T-cell (primary cell): ENCODE measurements at regions not wholly inside any gene's neighbourhood (a gene's known extent, or its start where the extent isn't known, plus 50 kb on each side); places are given as distances from the start of the nearest gene placed in this dataset.

Experiments
- ATAC-seq, 4 experiments: fragments of 200-7000 bp in 3 of 4; fragments of 150-1000 bp in 1 of 4; cut with Tn5 transposase; replicated peaks in 1 of 4; 1 replicate in 3 of 4; 2 replicates in 1 of 4; pipeline ENCODE4 v1.10.0; 2021; ENCODE audit warnings: moderate library complexity in 3 of 4, mild to moderate bottlenecking in 2 of 4, moderate number of reproducible peaks in 1 of 4
- CTCF ChIA-PET, 2 donors: fragments of 300-600 bp; sonication (Branson Sonifier 250); formaldehyde crosslinking; loops; one replicate each; lab custom pipeline; 2022; ENCODE audit warnings: antibody characterized with exemption in 2 of 2; lab: Charles Lee
- POLR2A ChIA-PET, 2 donors: fragments of 300-600 bp; sonication (Branson Sonifier 250); formaldehyde crosslinking; loops; one replicate each; lab custom pipeline; 2022; ENCODE audit warnings: antibody characterized with exemption in 2 of 2; lab: Charles Lee
- DNase-seq, 35 experiments: peaks; one replicate each; pipeline versions ENCODE4 v3.0.0 to v3.0.0-alpha.2; 2013 to 2023
- H3K27ac ChIP-seq: one replicate; pipeline ENCODE4 v1.5.1; 2013; ENCODE audit warnings: low read length
- H3K27me3 ChIP-seq, 2 experiments: replicated peaks in 1 of 2; 1 replicate in 1 of 2; 2 replicates in 1 of 2; pipeline versions ENCODE4 v1.6.1 to v1.7.0; 2013; ENCODE audit warnings: low read length in 1 of 2, mixed read lengths in 1 of 2; ENCODE audit not compliant: control insufficient read depth in 2 of 2, insufficient read depth in 2 of 2; ENCODE audit errors: extremely low read depth in 1 of 2
- H3K36me3 ChIP-seq, 2 donors: 1 replicate in 1 of 2; 2 replicates in 1 of 2; pipeline versions ENCODE4 v1.6.1 to v1.7.0; 2013; ENCODE audit warnings: low read length in 1 of 2; ENCODE audit not compliant: control insufficient read depth in 2 of 2, insufficient read depth in 1 of 2; ENCODE audit errors: extremely low read depth in 1 of 2
- H3K4me1 ChIP-seq, 2 experiments: 1 replicate in 1 of 2; 2 replicates in 1 of 2; pipeline versions ENCODE4 v1.6.1 to v1.7.0; 2013; ENCODE audit warnings: low read length in 2 of 2, mixed read lengths in 1 of 2; ENCODE audit not compliant: insufficient read depth in 2 of 2, control insufficient read depth in 1 of 2; ENCODE audit errors: extremely low read depth in 1 of 2
- H3K4me3 ChIP-seq, 2 donors: 1 replicate in 1 of 2; 2 replicates in 1 of 2; pipeline versions ENCODE4 v1.5.1 to v1.7.0; 2013; ENCODE audit warnings: mild to moderate bottlenecking in 2 of 2, low read length in 1 of 2, moderate library complexity in 1 of 2; ENCODE audit not compliant: control insufficient read depth in 1 of 2; ENCODE audit errors: extremely low read depth in 1 of 2
- H3K9me3 ChIP-seq: 2 replicates; pipeline ENCODE4 v1.7.0; 2013
- H3K27ac Mint-ChIP-seq, 2 donors: one replicate each; pipeline ENCODE4 v1.8.0; 2020 to 2021; ENCODE audit warnings: mild to moderate bottlenecking in 2 of 2, mixed read lengths in 2 of 2
- H3K27me3 Mint-ChIP-seq, 2 donors: one replicate each; pipeline ENCODE4 v1.8.0; 2021 to 2022; ENCODE audit warnings: mixed read lengths in 2 of 2
- H3K36me3 Mint-ChIP-seq: one replicate; pipeline ENCODE4 v1.8.0; 2021; ENCODE audit warnings: mixed read lengths
- H3K4me1 Mint-ChIP-seq, 3 donors: one replicate each; pipeline ENCODE4 v1.8.0; 2020 to 2022; ENCODE audit warnings: mixed read lengths in 3 of 3, mild to moderate bottlenecking in 1 of 3
- H3K4me3 Mint-ChIP-seq, 3 donors: one replicate each; pipeline ENCODE4 v1.8.0; 2020 to 2022; ENCODE audit warnings: mild to moderate bottlenecking in 3 of 3, mixed read lengths in 3 of 3, moderate library complexity in 3 of 3
- H3K9me3 Mint-ChIP-seq, 3 donors: one replicate each; pipeline ENCODE4 v1.8.0; 2020 to 2022; ENCODE audit warnings: mixed read lengths in 3 of 3
- WGBS: methylation state at CpG from one replicate; pipeline ENCODE4 v1.1.5; 2013; ENCODE audit warnings: missing lambda C conversion rate; ENCODE audit not compliant: insufficient coverage; 5-methylcytosine and 5-hydroxymethylcytosine counted together

- Histone ChIP-seq H3K36me3 (no peaks in the 10 kb centered on the region), H3K27me3 (no peaks in the 10 kb centered on the region), H3K9me3 (no peaks in the 10 kb centered on the region), H3K4me1 (peaks cover 13 to 25% of the 10 kb centered on the region in 2 experiments), H3K27ac (no peak overlapping the region), H3K4me3 (no peak overlapping the region)
- DNase-seq = no peak
- POLR2A ChIA-PET = interaction anchor here in 1 of 2 donors (0.8 kb wide), 1 partner anchor 25 kb away, joined by 4 read pairs; no protein-coding TSS in a partner anchor
- 100% methylated on average over 1 of the region's 1 CpG for WGBS
- CTCF ChIA-PET = interaction anchor here in 1 of 2 donors (0.5 to 0.9 kb wide), 2 partner anchors 11 to 297 kb away, joined by 3 read pairs; no protein-coding TSS in a partner anchor
- H3K9me3 Mint-ChIP-seq = peaks cover 0 to 3% (median 0%) of the 10 kb centered on the region in 3 donors
- H3K27me3 Mint-ChIP-seq = no peaks in the 10 kb centered on the region
- peak overlapping the region; percentile 16 to 76 for H3K27ac Mint-ChIP-seq
- H3K36me3 Mint-ChIP-seq = no peaks in the 10 kb centered on the region
- ATAC-seq = no peak
- peaks cover 51 to 56% (median 55%) of the 10 kb centered on the region in 3 donors for H3K4me1 Mint-ChIP-seq
- peak overlapping the region in 1 of 3 donors; percentile 44 for H3K4me3 Mint-ChIP-seq
Observed at GRCh38 chr2:176851889-176852483, 360.6 kb upstream of the HNRNPA3 start.

- CTCF ChIA-PET = interaction anchor here in 1 of 2 donors (0.5 to 0.9 kb wide), 2 partner anchors 11 to 296 kb away, joined by 3 read pairs; no protein-coding TSS in a partner anchor
Observed at GRCh38 chr2:176852667-176853066, 359.9 kb upstream of the HNRNPA3 start.

GRCh38 chr2:176854062-176854461, 358.5 kb upstream of the HNRNPA3 start:
- DNase-seq (no peak), ATAC-seq (no peak)
- CTCF ChIA-PET = interaction anchor here (0.5 to 0.7 kb wide), 2 partner anchors 204 to 460 kb away, joined by 3 to 5 read pairs; no protein-coding TSS in a partner anchor
- Mint-ChIP-seq H3K27me3 (no peaks in the 10 kb centered on the region), H3K27ac (peak overlapping the region; percentile 53 to 68), H3K4me3 (no peak overlapping the region), H3K9me3 (peaks cover 0 to 3% (median 0%) of the 10 kb centered on the region in 3 donors), H3K36me3 (no peaks in the 10 kb centered on the region), H3K4me1 (peaks cover 58 to 63% (median 59%) of the 10 kb centered on the region in 3 donors)
- Histone ChIP-seq H3K4me1 (peaks cover 13 to 25% of the 10 kb centered on the region in 2 experiments), H3K9me3 (no peaks in the 10 kb centered on the region), H3K36me3 (no peaks in the 10 kb centered on the region), H3K27ac (no peak overlapping the region), H3K27me3 (no peaks in the 10 kb centered on the region), H3K4me3 (no peak overlapping the region)
- WGBS = 100% methylated on average over 1 of the region's 1 CpG
- POLR2A ChIA-PET = interaction anchor here in 1 of 2 donors (0.7 kb wide), 1 partner anchor 579 kb away, joined by 3 read pairs; no protein-coding TSS in a partner anchor

More at GRCh38 chr2:176852667-176853066, 359.9 kb upstream of the HNRNPA3 start:
- POLR2A ChIA-PET = interaction anchor here in 1 of 2 donors (0.6 kb wide), 2 partner anchors 11 to 25 kb away, joined by 3 read pairs; no protein-coding TSS in a partner anchor
- Histone ChIP-seq H3K36me3 (no peaks in the 10 kb centered on the region), H3K9me3 (no peaks in the 10 kb centered on the region), H3K27ac (peak overlapping the region; percentile 59), H3K27me3 (no peaks in the 10 kb centered on the region), H3K4me3 (peak overlapping the region in 1 of 2 donors; percentile 13), H3K4me1 (peaks cover 13 to 25% of the 10 kb centered on the region in 2 experiments)
- Mint-ChIP-seq H3K27me3 (no peaks in the 10 kb centered on the region), H3K4me3 (peak overlapping the region in 1 of 3 donors; percentile 44), H3K9me3 (peaks cover 0 to 3% (median 0%) of the 10 kb centered on the region in 3 donors), H3K4me1 (peaks cover 57 to 63% (median 59%) of the 10 kb centered on the region in 3 donors), H3K36me3 (no peaks in the 10 kb centered on the region), H3K27ac (peak overlapping the region; percentile 16 to 76)
- DNase-seq (peak in 31 of 35 experiments; percentile 1 to 71 (median 28)), ATAC-seq (peak; percentile 82 to 99 (median 97))
- WGBS = no CpG with 5 or more reads among the region's 3 CpGs

- no peak for ATAC-seq
- no peak overlapping the region for H3K4me3 ChIP-seq
- no peaks in the 10 kb centered on the region for H3K9me3 ChIP-seq
- ChIA-PET POLR2A (no interaction called here), CTCF (interaction anchor here in 1 of 2 donors (0.5 kb wide), 1 partner anchor 711 kb away, joined by 3 read pairs; no protein-coding TSS in a partner anchor)
- Mint-ChIP-seq H3K27me3 (no peaks in the 10 kb centered on the region), H3K4me1 (peaks cover 58 to 63% (median 59%) of the 10 kb centered on the region in 3 donors), H3K4me3 (no peak overlapping the region), H3K36me3 (no peaks in the 10 kb centered on the region), H3K9me3 (no peaks in the 10 kb centered on the region), H3K27ac (peak overlapping the region; percentile 24 to 68)
- H3K36me3 ChIP-seq = no peaks in the 10 kb centered on the region
- H3K27me3 ChIP-seq = no peaks in the 10 kb centered on the region
- WGBS = 83% methylated on average over 1 of the region's 3 CpGs
- H3K27ac ChIP-seq = no peak overlapping the region
- DNase-seq = no peak
- peaks cover 13 to 25% of the 10 kb centered on the region in 2 experiments for H3K4me1 ChIP-seq
Observed at GRCh38 chr2:176854878-176855277, 357.7 kb upstream of the HNRNPA3 start.

- Histone ChIP-seq H3K27me3 (no peaks in the 10 kb centered on the region), H3K36me3 (no peaks in the 10 kb centered on the region), H3K4me1 (peaks cover 11 to 21% of the 10 kb centered on the region in 2 experiments), H3K9me3 (no peaks in the 10 kb centered on the region), H3K4me3 (no peak overlapping the region), H3K27ac (peak overlapping the region; percentile 57)
- Mint-ChIP-seq H3K9me3 (no peaks in the 10 kb centered on the region), H3K36me3 (no peaks in the 10 kb centered on the region), H3K27ac (peak overlapping the region; percentile 33 to 80), H3K4me1 (peaks cover 53 to 58% (median 54%) of the 10 kb centered on the region in 3 donors), H3K27me3 (no peaks in the 10 kb centered on the region), H3K4me3 (no peak overlapping the region)
- no peak for ATAC-seq
- ChIA-PET POLR2A (interaction anchor here in 1 of 2 donors (0.6 kb wide), 1 partner anchor 205 kb away, joined by 4 read pairs; no protein-coding TSS in a partner anchor), CTCF (interaction anchor here in 1 of 2 donors (0.9 to 1.3 kb wide), 2 partner anchors 42 to 302 kb away, joined by 3 read pairs; no protein-coding TSS in a partner anchor)
- DNase-seq = no peak
- WGBS = no CpG with 5 or more reads among the region's 1 CpG
Observed at GRCh38 chr2:176856683-176857082, 355.9 kb upstream of the HNRNPA3 start.

GRCh38 chr2:176865336-176865735, 347.3 kb upstream of the HNRNPA3 start:
- no peaks in the 10 kb centered on the region for H3K36me3 ChIP-seq
- H3K27me3 Mint-ChIP-seq = no peaks in the 10 kb centered on the region
- H3K36me3 Mint-ChIP-seq = peaks cover 3% of the 10 kb centered on the region
- CTCF ChIA-PET = no interaction called here
- POLR2A ChIA-PET = no interaction called here
- no peak overlapping the region for H3K27ac Mint-ChIP-seq
- H3K4me1 Mint-ChIP-seq = no peaks in the 10 kb centered on the region
- H3K9me3 Mint-ChIP-seq = no peaks in the 10 kb centered on the region
- DNase-seq (no peak), ATAC-seq (no peak)
- WGBS = no CpG with 5 or more reads among the region's 2 CpGs
- H3K4me3 ChIP-seq = no peak overlapping the region
- no peaks in the 10 kb centered on the region for H3K9me3 ChIP-seq
- no peak overlapping the region for H3K27ac ChIP-seq
- H3K4me3 Mint-ChIP-seq = no peak overlapping the region
- no peaks in the 10 kb centered on the region for H3K27me3 ChIP-seq
- no peaks in the 10 kb centered on the region for H3K4me1 ChIP-seq
